ENCODE measurements at regions not wholly inside any gene's neighbourhood (a gene's known extent, or its start where the extent isn't known, plus 50 kb on each side); places are given as distances from the start of the nearest gene placed in this dataset.
"Not testable (repeated sequence)": the region's sequence is repeated elsewhere in the genome, so short reads cannot be mapped to it uniquely, and the experiment has no call there.

- Mint-ChIP-seq H3K9me3 (peaks cover 0 to 2% of the 10 kb centered on the region in 2 donors), H3K4me3 (no peak overlapping the region), H3K4me1 (ENCODE audit: low read depth) (no peaks in the 10 kb centered on the region), H3K27me3 (ENCODE audit: low read depth) (no peaks in the 10 kb centered on the region), H3K36me3 (ENCODE audit: insufficient read depth in 2 of 2) (no peaks in the 10 kb centered on the region), H3K27ac (no peak overlapping the region)
- DNase-seq (no peak), ATAC-seq (replicated peaks in 1 of 2) (no peak)
These were observed 229.2 kb upstream of the KCNK2 start for GRCh38 chr1:214853340-214853739.

DNA sequence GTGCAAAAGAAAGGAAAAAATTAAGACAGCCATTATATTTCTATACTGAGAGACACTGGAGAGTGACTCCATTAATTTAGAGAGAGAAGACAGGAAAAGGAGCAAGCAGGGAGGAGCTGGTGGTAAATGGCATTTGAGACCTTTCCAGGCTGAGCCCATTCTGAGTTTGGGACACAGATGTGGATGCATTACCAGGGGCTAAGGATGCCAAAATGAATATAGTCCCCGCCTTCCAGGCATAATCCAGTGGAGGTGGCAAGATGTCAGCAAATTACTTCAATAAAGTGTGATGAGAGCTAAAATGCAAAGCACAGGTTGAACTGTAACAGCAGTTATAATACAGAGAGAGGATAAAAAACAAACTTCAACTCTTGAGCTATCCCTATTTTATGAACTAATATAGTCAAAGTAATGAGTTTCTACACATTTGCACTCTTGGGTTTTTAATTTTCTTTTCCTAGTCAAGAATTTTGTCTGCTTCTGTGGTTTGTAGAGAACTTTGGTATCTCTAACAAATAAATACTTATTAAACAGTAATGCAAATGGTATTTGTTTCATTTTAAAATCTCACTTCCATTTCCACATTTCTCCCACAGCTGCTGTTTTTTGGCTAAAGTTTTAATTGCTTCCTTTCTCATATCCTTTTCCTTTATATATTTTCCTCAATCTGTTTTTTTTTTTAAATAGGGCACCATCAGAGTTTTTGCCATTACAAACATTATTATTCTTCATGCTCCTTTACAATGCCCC, 228.2 kb upstream of the KCNK2 start:
- Mint-ChIP-seq H3K27me3 (ENCODE audit: low read depth) (no peaks in the 10 kb centered on the region), H3K36me3 (ENCODE audit: insufficient read depth in 2 of 2) (no peaks in the 10 kb centered on the region), H3K27ac (no peak overlapping the region), H3K9me3 (peaks cover 0 to 2% of the 10 kb centered on the region in 2 donors), H3K4me3 (no peak overlapping the region), H3K4me1 (ENCODE audit: low read depth) (no peaks in the 10 kb centered on the region)
- ATAC-seq (replicated peaks in 1 of 2), result no peak
- no peak for DNase-seq

- Mint-ChIP-seq H3K9me3 (no peaks in the 10 kb centered on the region), H3K36me3 (ENCODE audit: insufficient read depth in 2 of 2) (no peaks in the 10 kb centered on the region), H3K27ac (no peak overlapping the region), H3K27me3 (ENCODE audit: low read depth) (no peaks in the 10 kb centered on the region), H3K4me3 (no peak overlapping the region), H3K4me1 (ENCODE audit: low read depth) (no peaks in the 10 kb centered on the region)
- ATAC-seq (replicated peaks in 1 of 2), result no peak
- no peak for DNase-seq
These were observed 225.7 kb upstream of the KCNK2 start for GRCh38 chr1:214856843-214857242.

DNA sequence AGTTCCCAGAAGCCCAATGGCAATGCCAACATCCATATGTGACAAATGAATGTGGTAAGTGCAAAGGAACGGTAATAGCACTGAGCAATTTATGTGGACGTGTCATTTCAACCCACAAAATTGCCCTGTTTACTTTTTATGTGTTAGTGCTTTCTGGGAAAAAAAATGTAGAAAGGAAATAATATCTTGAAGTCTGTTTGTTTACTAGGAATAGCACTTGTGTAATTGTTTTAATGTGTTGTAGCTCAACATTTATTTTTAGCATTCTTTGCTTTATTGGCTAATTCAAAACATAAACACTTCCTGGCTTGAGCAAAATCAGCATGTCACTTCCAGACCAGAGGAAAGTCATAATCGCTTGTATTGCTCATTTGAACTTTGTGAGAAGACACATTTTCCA, 224.8 kb upstream of the KCNK2 start:
- Mint-ChIP-seq H3K4me3 (no peak overlapping the region), H3K27ac (no peak overlapping the region), H3K9me3 (no peaks in the 10 kb centered on the region), H3K27me3 (ENCODE audit: low read depth) (no peaks in the 10 kb centered on the region), H3K4me1 (ENCODE audit: low read depth) (no peaks in the 10 kb centered on the region), H3K36me3 (ENCODE audit: insufficient read depth in 2 of 2) (no peaks in the 10 kb centered on the region)
- DNase-seq, result no peak
- no peak for ATAC-seq (replicated peaks in 1 of 2)

GRCh38 chr1:214859647-214860046, 222.9 kb upstream of the KCNK2 start:
- Mint-ChIP-seq H3K4me1 (ENCODE audit: low read depth) (no peaks in the 10 kb centered on the region), H3K36me3 (ENCODE audit: insufficient read depth in 2 of 2) (no peaks in the 10 kb centered on the region), H3K4me3 (no peak overlapping the region), H3K27ac (no peak overlapping the region), H3K9me3 (no peaks in the 10 kb centered on the region), H3K27me3 (ENCODE audit: low read depth) (no peaks in the 10 kb centered on the region)
- ATAC-seq (replicated peaks in 1 of 2), result no peak
- no peak for DNase-seq

DNA sequence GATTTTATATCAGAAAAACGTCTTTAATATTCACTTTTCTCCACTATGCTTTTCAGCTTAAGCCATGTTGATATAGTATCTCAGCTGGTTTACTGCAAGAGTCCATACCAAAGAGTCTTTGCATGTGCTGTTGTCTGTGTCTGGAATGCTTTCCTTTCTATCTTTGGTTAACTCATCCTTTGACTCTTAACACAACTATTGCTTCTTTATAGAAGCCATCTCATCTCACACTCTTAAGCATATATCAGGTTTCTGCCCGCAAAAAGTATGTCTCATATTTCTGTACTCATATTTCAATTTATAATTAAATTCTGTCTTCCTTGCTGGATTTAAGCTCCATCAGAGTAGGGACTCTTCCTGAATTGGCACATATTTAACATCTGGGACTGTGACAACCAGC, 220.9 kb upstream of the KCNK2 start:
- DNase-seq, result no peak
- Mint-ChIP-seq H3K9me3 (no peaks in the 10 kb centered on the region), H3K4me3 (no peak overlapping the region), H3K27me3 (ENCODE audit: low read depth) (no peaks in the 10 kb centered on the region), H3K36me3 (ENCODE audit: insufficient read depth in 2 of 2) (no peaks in the 10 kb centered on the region), H3K27ac (no peak overlapping the region), H3K4me1 (ENCODE audit: low read depth) (no peaks in the 10 kb centered on the region)
- no peak for ATAC-seq (replicated peaks in 1 of 2)

DNA sequence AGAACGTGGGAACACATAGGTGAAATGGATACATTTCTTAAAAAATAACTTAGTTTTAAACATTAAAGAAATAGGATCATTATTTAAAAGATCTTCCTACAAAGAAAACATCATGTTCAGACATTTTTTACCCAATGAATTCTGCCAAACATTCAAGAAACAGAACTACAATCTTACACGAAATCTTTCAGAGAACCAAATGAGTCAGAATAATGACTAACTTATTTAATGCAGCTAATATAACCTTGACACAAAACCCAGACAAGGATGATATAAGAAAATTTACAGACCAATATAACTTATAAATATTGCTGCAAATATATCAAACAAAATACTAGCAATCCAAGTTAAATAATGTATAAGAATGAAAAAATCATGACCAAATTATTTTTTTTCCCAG, 220.1 kb upstream of the KCNK2 start:
- H3K36me3 Mint-ChIP-seq (ENCODE audit: insufficient read depth in 2 of 2), result no peaks in the 10 kb centered on the region
- no peak overlapping the region for H3K27ac Mint-ChIP-seq
- H3K27me3 Mint-ChIP-seq (ENCODE audit: low read depth), result no peaks in the 10 kb centered on the region
- ATAC-seq (replicated peaks in 1 of 2) (no peak), DNase-seq (no peak)
- H3K9me3 Mint-ChIP-seq, result no peaks in the 10 kb centered on the region
- H3K4me1 Mint-ChIP-seq (ENCODE audit: low read depth), result no peaks in the 10 kb centered on the region
- H3K4me3 Mint-ChIP-seq, result no peak overlapping the region

DNA sequence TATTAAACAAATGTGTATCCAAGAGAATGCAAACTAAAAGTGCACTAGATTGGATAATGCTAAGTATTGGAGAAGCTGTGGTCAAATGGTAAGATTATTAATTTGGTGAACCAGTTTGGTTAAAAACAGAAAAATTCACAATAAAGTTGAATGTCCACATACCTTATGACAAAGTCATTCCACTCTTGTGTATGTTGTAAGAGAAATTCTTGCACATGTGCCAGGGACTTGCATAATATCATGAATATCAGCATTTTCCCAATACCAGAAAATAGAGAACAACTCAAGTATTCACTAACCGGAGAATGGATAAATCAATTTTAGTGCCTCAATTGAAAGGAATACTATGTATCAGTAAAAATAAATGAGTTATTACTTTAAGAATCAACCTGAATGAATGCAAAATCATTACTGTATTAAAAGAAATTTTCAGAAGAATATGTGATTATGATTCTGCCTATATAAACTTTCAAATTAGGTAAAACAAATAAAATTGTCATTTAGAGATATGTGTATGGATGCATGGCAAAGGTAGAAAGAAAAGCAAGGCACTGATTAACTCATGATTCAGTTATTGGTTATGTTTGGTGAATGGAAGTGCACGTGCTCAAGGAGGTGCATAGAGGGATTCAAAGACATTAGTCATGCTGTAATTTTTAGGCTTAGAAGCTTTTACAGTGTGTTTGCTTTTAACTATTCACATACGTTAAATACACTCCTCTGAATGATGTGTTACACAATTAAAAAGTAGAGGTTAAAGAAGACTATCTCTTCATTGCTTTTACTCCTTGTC, 217.4 kb upstream of the KCNK2 start:
- no peaks in the 10 kb centered on the region for H3K36me3 Mint-ChIP-seq (ENCODE audit: insufficient read depth in 2 of 2)
- no peak overlapping the region for H3K27ac Mint-ChIP-seq
- no peak for ATAC-seq (replicated peaks in 1 of 2)
- no peaks in the 10 kb centered on the region for H3K9me3 Mint-ChIP-seq
- H3K4me3 Mint-ChIP-seq, result no peak overlapping the region
- H3K4me1 Mint-ChIP-seq (ENCODE audit: low read depth), result no peaks in the 10 kb centered on the region
- DNase-seq, result no peak
- H3K27me3 Mint-ChIP-seq (ENCODE audit: low read depth), result no peaks in the 10 kb centered on the region

DNA sequence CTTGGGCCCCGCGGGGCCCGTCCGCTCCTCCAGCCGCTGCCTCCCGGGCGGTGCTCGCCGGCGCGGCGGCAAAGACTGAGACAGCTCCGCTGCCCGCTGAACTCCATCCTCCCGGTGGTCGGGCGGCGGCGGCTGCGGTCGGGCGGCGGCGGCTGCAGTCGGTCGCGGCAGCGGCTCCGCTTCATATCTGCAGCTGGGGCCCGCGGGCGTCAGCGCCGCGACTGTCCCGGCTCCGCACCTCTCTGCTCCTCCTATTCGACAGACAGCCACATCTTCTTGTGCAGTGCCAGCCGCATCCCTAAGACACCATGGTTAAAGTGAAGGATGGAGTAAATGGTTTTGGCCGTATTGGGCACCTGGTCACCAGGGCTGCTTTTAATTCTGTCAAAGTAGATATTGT, 212.1 kb upstream of the KCNK2 start:
- DNase-seq; H3K4me1 Mint-ChIP-seq (ENCODE audit: low read depth); ATAC-seq (replicated peaks in 1 of 2); H3K4me3 Mint-ChIP-seq; H3K27me3 Mint-ChIP-seq (ENCODE audit: low read depth); H3K27ac Mint-ChIP-seq; H3K9me3 Mint-ChIP-seq; H3K36me3 Mint-ChIP-seq (ENCODE audit: insufficient read depth in 2 of 2): not testable (repeated sequence)

DNA sequence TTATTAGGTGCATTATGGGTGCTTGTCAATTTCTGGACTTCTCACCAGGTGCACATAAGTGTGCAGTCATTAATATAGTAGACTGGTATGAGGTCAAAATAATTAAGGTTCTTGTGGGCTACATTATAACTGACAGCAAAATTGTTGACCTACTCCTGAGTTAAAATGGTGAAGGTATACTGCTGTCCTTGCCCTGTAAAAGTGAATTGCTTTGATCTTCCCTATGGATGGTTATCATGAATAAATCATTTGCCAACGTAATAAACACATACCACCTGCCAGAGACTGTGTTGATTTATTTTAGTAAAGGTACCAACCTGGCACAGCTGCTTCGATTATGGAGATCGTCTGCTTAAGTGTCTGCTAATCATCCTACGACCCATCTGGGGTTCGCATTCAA, 201.6 kb upstream of the KCNK2 start:
- no peak overlapping the region for H3K4me3 Mint-ChIP-seq
- ATAC-seq (replicated peaks in 1 of 2) (no peak), DNase-seq (no peak)
- H3K27ac Mint-ChIP-seq, result no peak overlapping the region
- H3K27me3 Mint-ChIP-seq (ENCODE audit: low read depth), result no peaks in the 10 kb centered on the region
- no peaks in the 10 kb centered on the region for H3K36me3 Mint-ChIP-seq (ENCODE audit: insufficient read depth in 2 of 2)
- peaks cover 0 to 2% of the 10 kb centered on the region in 2 donors for H3K9me3 Mint-ChIP-seq
- no peaks in the 10 kb centered on the region for H3K4me1 Mint-ChIP-seq (ENCODE audit: low read depth)

- H3K27ac Mint-ChIP-seq, result no peak overlapping the region
- DNase-seq, result no peak
- no peak for ATAC-seq (replicated peaks in 1 of 2)
- H3K4me1 Mint-ChIP-seq (ENCODE audit: low read depth), result no peaks in the 10 kb centered on the region
- peaks cover 0 to 5% of the 10 kb centered on the region in 2 donors for H3K9me3 Mint-ChIP-seq
- H3K36me3 Mint-ChIP-seq (ENCODE audit: insufficient read depth in 2 of 2), result no peaks in the 10 kb centered on the region
- no peaks in the 10 kb centered on the region for H3K27me3 Mint-ChIP-seq (ENCODE audit: low read depth)
- H3K4me3 Mint-ChIP-seq, result no peak overlapping the region
These were observed 199.9 kb upstream of the KCNK2 start for GRCh38 chr1:214882616-214883015.

DNA sequence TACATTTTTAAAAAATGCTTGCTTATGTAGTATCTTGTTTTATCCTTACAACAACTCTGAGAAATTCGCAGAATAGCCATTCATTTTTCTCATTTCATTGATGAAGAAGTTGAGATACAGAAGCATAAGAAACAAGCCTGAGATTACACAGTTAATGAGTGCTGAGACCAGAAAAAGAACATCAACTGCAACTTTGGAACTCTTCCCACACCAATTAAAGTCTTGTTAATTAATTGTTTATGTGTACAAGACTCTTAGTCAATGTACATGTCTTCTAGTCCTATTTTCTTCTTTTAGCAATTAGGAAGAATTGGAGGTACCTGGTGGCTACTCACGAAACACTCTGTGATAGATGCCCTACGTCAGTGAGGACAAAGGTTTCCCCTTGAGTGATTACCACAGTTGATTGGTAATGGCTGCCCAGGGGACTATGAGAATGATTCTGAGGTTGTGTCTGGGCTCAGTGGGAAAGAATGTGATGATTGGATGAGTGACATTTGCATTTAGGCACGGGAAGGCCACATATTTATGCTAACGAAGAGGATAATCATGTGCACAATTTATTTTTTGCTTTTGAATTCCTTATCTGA, 187.4 kb upstream of the KCNK2 start:
- DNase-seq, result no peak
- H3K4me3 Mint-ChIP-seq, result no peak overlapping the region
- H3K27ac Mint-ChIP-seq, result no peak overlapping the region
- ATAC-seq (replicated peaks in 1 of 2), result no peak
- no peaks in the 10 kb centered on the region for H3K36me3 Mint-ChIP-seq (ENCODE audit: insufficient read depth in 2 of 2)
- no peaks in the 10 kb centered on the region for H3K4me1 Mint-ChIP-seq (ENCODE audit: low read depth)
- H3K9me3 Mint-ChIP-seq, result peaks cover 0 to 3% of the 10 kb centered on the region in 2 donors
- H3K27me3 Mint-ChIP-seq (ENCODE audit: low read depth), result no peaks in the 10 kb centered on the region

DNA sequence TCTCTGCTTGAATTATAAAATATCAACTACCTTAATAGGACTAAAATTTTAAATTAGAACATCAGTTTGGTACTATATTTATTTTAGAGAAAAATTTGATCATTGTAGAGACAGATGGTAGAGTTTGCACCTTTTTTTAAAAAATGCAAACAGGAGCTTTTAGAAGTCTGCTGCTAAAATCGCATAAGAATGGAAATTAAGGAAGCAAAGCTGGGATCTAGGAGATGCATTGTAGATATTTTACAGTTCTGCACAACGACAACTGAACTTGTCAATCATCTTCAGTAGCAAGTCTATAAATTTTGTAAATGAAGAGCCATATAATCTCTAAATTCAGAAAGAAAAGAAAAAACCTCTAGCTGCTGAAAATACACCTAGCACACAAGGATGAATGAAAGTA, 185.6 kb upstream of the KCNK2 start:
- no peak overlapping the region for H3K27ac Mint-ChIP-seq
- H3K9me3 Mint-ChIP-seq, result peaks cover 0 to 3% of the 10 kb centered on the region in 2 donors
- no peaks in the 10 kb centered on the region for H3K36me3 Mint-ChIP-seq (ENCODE audit: insufficient read depth in 2 of 2)
- DNase-seq, result no peak
- ATAC-seq (replicated peaks in 1 of 2), result no peak
- no peaks in the 10 kb centered on the region for H3K4me1 Mint-ChIP-seq (ENCODE audit: low read depth)
- no peaks in the 10 kb centered on the region for H3K27me3 Mint-ChIP-seq (ENCODE audit: low read depth)
- no peak overlapping the region for H3K4me3 Mint-ChIP-seq
